Endothelial cell of umbilical vein (primary cell): ENCODE measurements at regions not wholly inside any gene's neighbourhood (a gene's known extent, or its start where the extent isn't known, plus 50 kb on each side); places are given as distances from the start of the nearest gene placed in this dataset.

Source experiments
- BruUV-seq: library from RNA; stranded (reverse); fragments of 400-500 nt; replicated peaks from 2 replicates; lab custom pipeline; 2021; lab: Mats Ljungman, UMichigan
- CTCF ChIA-PET: fragments of 300-600, 350-600 bp; sonication (Branson Sonifier 250); formaldehyde crosslinking; loops from one replicate; lab custom pipeline; 2021; ENCODE audit warnings: antibody characterized with exemption, inconsistent platforms; lab: Charles Lee
- POLR2A ChIA-PET: fragments of 300-600, 350-600 bp; sonication (Branson Sonifier 250); formaldehyde crosslinking; loops from one replicate; lab custom pipeline; 2021; ENCODE audit warnings: antibody characterized with exemption, inconsistent platforms; lab: Charles Lee
- DNase-seq: peaks from one replicate; pipeline ENCODE4 v3.0.0-alpha.2; 2011; ENCODE audit warnings: low read depth, low spot score
- FAIRE-seq: peaks from 2 replicates; lab custom pipeline; 2011; peaks lifted over from hg19 to GRCh38; lab: Jason Lieb, UNC
- H2AFZ ChIP-seq: 2 replicates; pipeline ENCODE4 v1.6.0; 2012; ENCODE audit warnings: low read depth, low read length, control low read depth, inconsistent platforms
- H3K27ac ChIP-seq: 2 replicates; pipeline ENCODE4 v1.5.1; 2011; ENCODE audit warnings: low read depth, mild to moderate bottlenecking, control low read depth, low read length, moderate library complexity; ENCODE audit not compliant: insufficient read depth
- H3K27me3 ChIP-seq, 2 experiments: 2 replicates each; pipeline versions ENCODE4 v1.6.0 to v1.6.1; 2011; ENCODE audit warnings: low read length in 2 of 2, mixed read lengths in 1 of 2; ENCODE audit not compliant: control insufficient read depth in 2 of 2, insufficient read depth in 2 of 2
- H3K36me3 ChIP-seq, 2 experiments: 2 replicates in 1 of 2; 3 replicates in 1 of 2; pipeline ENCODE4 v1.5.1; 2011; ENCODE audit warnings: low read length in 2 of 2, mild to moderate bottlenecking in 1 of 2, moderate library complexity in 1 of 2; ENCODE audit not compliant: control insufficient read depth in 2 of 2, insufficient read depth in 2 of 2; ENCODE audit errors: extremely low read depth in 1 of 2
- H3K4me1 ChIP-seq: 3 replicates; pipeline ENCODE4 v1.5.1; 2011; ENCODE audit warnings: mild to moderate bottlenecking, low read length; ENCODE audit not compliant: control insufficient read depth, insufficient read depth; ENCODE audit errors: extremely low read depth
- H3K4me2 ChIP-seq: 2 replicates; pipeline ENCODE4 v1.6.1; 2011; ENCODE audit warnings: low read length, control low read depth, mixed read lengths; ENCODE audit not compliant: insufficient read depth
- H3K4me3 ChIP-seq, 3 experiments: fragments of 200-600 bp in 1 of 3; sonication (generic), shearing (Covaris generic) in 1 of 3; replicated peaks in 1 of 3; 2 replicates each; pipeline ENCODE4 v1.5.1; 2011 to 2016; ENCODE audit warnings: control low read depth in 3 of 3, low read length in 3 of 3, mild to moderate bottlenecking in 2 of 3, inconsistent platforms in 1 of 3, low read depth in 1 of 3, moderate library complexity in 1 of 3; ENCODE audit not compliant: insufficient read depth in 1 of 3
- H3K79me2 ChIP-seq: 2 replicates; pipeline ENCODE4 v1.6.0; 2012; ENCODE audit warnings: low read length, inconsistent platforms; ENCODE audit not compliant: control insufficient read depth, insufficient read depth
- H3K9ac ChIP-seq: replicated peaks from 2 replicates; pipeline ENCODE3; 2011; ENCODE audit warnings: low read length, control low read depth; ENCODE audit not compliant: insufficient read depth; ENCODE audit errors: extremely low read depth
- H3K9me1 ChIP-seq: replicated peaks from 3 replicates; pipeline ENCODE4 v1.6.0; 2011; ENCODE audit warnings: mild to moderate bottlenecking, low read length; ENCODE audit not compliant: control insufficient read depth, insufficient read depth; ENCODE audit errors: extremely low read depth
- H3K9me3 ChIP-seq: replicated peaks from 2 replicates; pipeline ENCODE4 v1.5.1; 2012; ENCODE audit warnings: low read length, inconsistent platforms; ENCODE audit not compliant: control insufficient read depth, insufficient read depth
- H4K20me1 ChIP-seq: replicated peaks from 2 replicates; pipeline ENCODE3; 2011; ENCODE audit warnings: mild to moderate bottlenecking, low read length; ENCODE audit not compliant: control insufficient read depth, insufficient read depth; ENCODE audit errors: extremely low read depth
- CTCF ChIP-seq, 2 donors: IDR thresholded peaks; 1 replicate in 1 of 2; 2 replicates in 1 of 2; pipeline ENCODE4 v1.5.1; 2011; ENCODE audit warnings: low read length in 2 of 2, mild to moderate bottlenecking in 2 of 2, moderate library complexity in 2 of 2, control low read depth in 1 of 2, inconsistent platforms in 1 of 2, low read depth in 1 of 2; ENCODE audit not compliant: insufficient read depth in 1 of 2; ENCODE audit errors: extremely low read depth in 1 of 2
- EZH2 ChIP-seq: IDR thresholded peaks from 2 replicates; pipeline ENCODE4 v1.6.1; 2012; ENCODE audit warnings: borderline replicate concordance, low read depth, mild to moderate bottlenecking, moderate library complexity, low read length, inconsistent platforms; ENCODE audit not compliant: severe bottlenecking
- FOS ChIP-seq: IDR thresholded peaks from 2 replicates; pipeline ENCODE4 v1.6.1; 2011; ENCODE audit warnings: mild to moderate bottlenecking, low read length, moderate library complexity, borderline replicate concordance; ENCODE audit not compliant: insufficient read depth
- GATA2 ChIP-seq: IDR thresholded peaks from 2 replicates; pipeline ENCODE4 v1.7.0; 2011; ENCODE audit warnings: low read depth, mild to moderate bottlenecking, moderate library complexity, mixed read lengths, low read length; ENCODE audit not compliant: insufficient read length, insufficient read depth
- JUN ChIP-seq: IDR thresholded peaks from 2 replicates; pipeline ENCODE4 v1.6.1; 2011; ENCODE audit warnings: borderline replicate concordance, low read depth; ENCODE audit not compliant: insufficient read length, insufficient read depth
- MAX ChIP-seq: IDR thresholded peaks from 2 replicates; pipeline ENCODE4 v1.6.1; 2011; ENCODE audit not compliant: insufficient read depth, insufficient read length
- MYC ChIP-seq: IDR thresholded peaks from one replicate; pipeline ENCODE4 v1.6.1; 2011; ENCODE audit warnings: mild to moderate bottlenecking, low read depth, low read length
- POLR2A ChIP-seq: IDR thresholded peaks from 2 replicates; pipeline ENCODE4 v1.6.1; 2012; ENCODE audit warnings: low read depth, mild to moderate bottlenecking, control low read depth, low read length
- POLR2AphosphoS5 ChIP-seq: IDR thresholded peaks from 2 replicates; pipeline ENCODE4 v1.6.1; 2012; ENCODE audit warnings: low read depth, mild to moderate bottlenecking, control low read depth, low read length, moderate library complexity; ENCODE audit not compliant: insufficient read depth
- dilution Hi-C: fragments of 300-500 bp; cut with MboI; formaldehyde crosslinking; loops from one replicate; pipeline ENCODE4 v1.15.0; 2019; ENCODE audit warnings: low sequenced_read_pairs; ENCODE audit not compliant: extremely low pct_ligation_motif_present
- intact Hi-C: fragments of 100-400 bp; cut with micrococcal nuclease; formaldehyde crosslinking; loops from one replicate; pipeline ENCODE4 v1.10.0; 2022

GRCh38 chr3:193971261-193971751, 164.6 kb upstream of the HES1 start:
- H4K20me1 ChIP-seq: no peaks in the 10 kb centered on the region
- ChIA-PET CTCF (interaction anchor here (1.1 to 3.1 kb wide), 8 partner anchors 10 to 344 kb away, joined by 4 to 20 read pairs (median 6); no protein-coding TSS in a partner anchor), POLR2A (no interaction called here)
- no peaks in the 10 kb centered on the region for H3K79me2 ChIP-seq
- peaks cover 20% of the 10 kb centered on the region for H3K4me1 ChIP-seq
- H3K36me3 ChIP-seq: no peaks in the 10 kb centered on the region
- no peak overlapping the region for H3K27ac ChIP-seq
- DNase-seq (no peak), FAIRE-seq (no peak)
- H3K9me3 ChIP-seq: no peaks in the 10 kb centered on the region
- intact Hi-C loops (loop anchor here (1.0 to 2.0 kb wide), 4 partner anchors 10 to 294 kb away; no protein-coding TSS in a partner anchor), dilution Hi-C loops (no loop called here)
- H2AFZ ChIP-seq: no peak overlapping the region
- TF ChIP-seq POLR2A: no peak
- no peak for TF ChIP-seq POLR2AphosphoS5
- TF ChIP-seq MYC: no peak
- TF ChIP-seq FOS: no peak
- TF ChIP-seq EZH2: no peak
- TF ChIP-seq GATA2: no peak
- H3K9me1 ChIP-seq: no peaks in the 10 kb centered on the region
- BruUV-seq: no TSS peak
- no peak overlapping the region for H3K4me3 ChIP-seq
- H3K4me2 ChIP-seq: no peak overlapping the region
- H3K9ac ChIP-seq: no peak overlapping the region
- H3K27me3 ChIP-seq: no peaks in the 10 kb centered on the region

GRCh38 chr3:193971966-193972365, 164.0 kb upstream of the HES1 start:
- Histone ChIP-seq H3K9me1 (no peaks in the 10 kb centered on the region), H3K36me3 (no peaks in the 10 kb centered on the region), H4K20me1 (no peaks in the 10 kb centered on the region), H3K9ac (no peak overlapping the region), H3K9me3 (no peaks in the 10 kb centered on the region), H3K27ac (no peak overlapping the region), H3K4me1 (peaks cover 20% of the 10 kb centered on the region), H2AFZ (no peak overlapping the region), H3K4me2 (no peak overlapping the region), H3K27me3 (no peaks in the 10 kb centered on the region), H3K4me3 (no peak overlapping the region), H3K79me2 (no peaks in the 10 kb centered on the region)
- BruUV-seq: no TSS peak
- CTCF ChIA-PET: interaction anchor here (1.1 to 3.1 kb wide), 6 partner anchors 9 to 344 kb away, joined by 4 to 20 read pairs (median 6); no protein-coding TSS in a partner anchor
- DNase-seq (no peak), FAIRE-seq (no peak)
- intact Hi-C loops (loop anchor here (1.0 to 2.0 kb wide), 4 partner anchors 9 to 293 kb away; no protein-coding TSS in a partner anchor), dilution Hi-C loops (no loop called here)
- TF ChIP-seq FOS (no peak), MAX (no peak), JUN (no peak), POLR2AphosphoS5 (no peak), EZH2 (no peak), CTCF (IDR thresholded peaks at IDR 0.05; ENCODE audit: extremely low read depth in 1 of 2, insufficient read depth in 1 of 2, low read depth in 1 of 2, low read length in 2 of 2) (no peak), MYC (no peak), POLR2A (no peak), GATA2 (no peak)
- POLR2A ChIA-PET: no interaction called here
